GM19324 (cell line): ENCODE measurements at regions not wholly inside any gene's neighbourhood (a gene's known extent, or its start where the extent isn't known, plus 50 kb on each side); places are given as distances from the start of the nearest gene placed in this dataset.
"Not testable (repeated sequence)": the region's sequence is repeated elsewhere in the genome, so short reads cannot be mapped to it uniquely, and the experiment has no call there.

Experiments
- ATAC-seq: cut with Tn5 transposase; IDR thresholded peaks from one replicate; pipeline ENCODE4 v1.9.1; 2021; ENCODE audit warnings: mild to moderate bottlenecking, moderate library complexity; ENCODE audit not compliant: unreplicated experiment, low FRiP score

DNA sequence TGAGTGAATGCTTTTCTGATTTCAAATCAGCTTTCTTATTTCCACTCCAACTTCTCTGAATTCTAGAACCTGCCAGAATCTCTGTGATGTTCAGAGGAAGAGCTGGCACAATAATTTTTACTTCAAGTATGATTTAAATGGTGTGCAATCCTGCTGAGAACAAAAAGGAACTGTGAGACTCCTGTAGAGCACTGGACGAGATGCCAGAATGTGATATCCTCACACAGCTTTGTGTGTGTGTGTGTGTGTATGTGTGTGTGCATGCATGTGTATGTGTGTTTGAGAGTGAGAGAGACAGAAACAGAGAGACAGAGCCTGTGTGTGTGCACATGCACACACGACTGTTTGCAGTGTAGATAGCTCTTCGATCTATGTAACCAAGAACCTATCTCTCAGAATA, 713.6 kb upstream of the ZP4 start:
- ATAC-seq, result no peak

DNA sequence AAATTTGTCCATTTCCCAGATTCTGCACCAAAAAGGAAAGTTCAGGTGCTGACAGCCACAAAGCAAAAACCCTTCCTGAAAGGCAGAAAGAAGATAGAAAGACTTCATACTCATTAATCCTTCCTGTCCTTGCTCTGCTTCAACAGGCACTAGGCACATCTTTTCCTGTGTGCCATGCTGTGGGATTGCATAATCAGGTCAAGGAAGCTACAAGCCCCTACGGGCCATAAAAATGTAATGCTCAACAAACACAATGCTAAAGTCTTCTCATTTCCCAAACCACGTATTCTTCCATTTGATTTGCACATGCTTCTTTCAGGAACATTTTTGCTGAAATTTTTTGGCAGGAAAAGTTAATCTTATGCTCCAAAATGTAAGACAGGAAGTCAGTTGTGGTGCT, 710.9 kb upstream of the ZP4 start:
- not testable (repeated sequence) for ATAC-seq

DNA sequence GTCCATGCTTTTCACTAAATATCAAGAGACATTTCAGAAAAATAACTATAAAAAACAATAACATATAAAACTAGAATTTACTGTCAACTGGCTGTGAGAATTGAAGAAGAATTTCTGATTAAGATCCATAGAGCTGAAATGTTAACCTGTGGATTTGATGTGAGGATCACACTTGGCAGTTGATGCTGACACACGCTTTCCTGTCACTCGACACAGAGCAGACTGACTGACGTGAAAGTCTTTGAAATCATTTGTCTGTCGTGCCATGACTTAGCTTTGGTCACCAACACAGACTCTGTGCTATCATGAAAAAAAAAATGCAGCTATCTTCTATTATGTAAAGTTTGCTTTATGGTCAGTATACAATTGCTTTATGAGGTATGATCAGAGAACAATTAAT, 706.0 kb upstream of the ZP4 start:
- ATAC-seq, result no peak

DNA sequence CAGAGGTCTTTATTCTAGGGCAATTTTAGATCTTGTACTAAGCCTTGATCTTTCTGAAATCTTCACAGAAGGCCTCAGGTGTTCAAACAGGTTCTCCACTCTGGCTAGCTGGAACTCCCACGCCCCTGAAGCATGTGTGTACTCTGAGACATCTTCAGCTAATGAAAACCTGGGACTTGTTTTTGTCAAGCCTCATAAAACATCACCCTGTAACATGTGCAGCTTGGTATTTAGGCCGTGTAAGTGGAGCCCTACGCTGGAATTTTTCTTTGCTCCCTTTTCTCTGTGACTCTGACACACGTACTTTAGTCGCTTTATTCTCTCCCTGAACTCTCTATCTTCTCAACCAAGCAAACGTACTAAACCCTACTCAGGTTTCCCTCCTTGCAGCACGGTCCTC, 701.9 kb upstream of the ZP4 start:
- no peak for ATAC-seq

DNA sequence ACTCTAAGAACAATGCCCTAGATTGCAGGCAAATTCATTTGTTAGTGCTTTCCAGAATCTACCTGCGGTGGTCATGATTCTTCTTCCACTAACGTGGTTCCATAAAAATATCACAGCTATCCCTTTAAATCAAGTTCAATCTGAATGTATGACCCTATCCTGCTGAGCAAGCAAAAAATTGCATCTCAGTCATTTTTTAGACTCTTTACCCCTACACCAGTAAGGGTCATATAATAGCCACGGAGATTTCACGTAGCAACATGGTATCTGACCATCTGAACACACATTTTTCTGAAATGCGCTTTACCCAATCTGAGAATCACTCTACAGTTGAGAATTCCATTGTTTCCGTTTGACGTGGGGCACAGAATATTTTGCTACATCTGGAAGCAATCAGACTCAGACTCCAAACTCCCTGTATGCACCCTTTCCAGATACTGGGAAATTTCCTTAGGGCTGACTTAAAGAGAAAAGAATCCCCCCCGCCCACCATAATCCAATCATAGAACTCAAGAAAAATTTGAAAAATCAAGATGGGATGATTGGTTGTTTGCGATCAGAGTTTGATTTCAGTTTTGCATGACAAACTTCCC, 699.2 kb upstream of the ZP4 start:
- no peak for ATAC-seq

DNA sequence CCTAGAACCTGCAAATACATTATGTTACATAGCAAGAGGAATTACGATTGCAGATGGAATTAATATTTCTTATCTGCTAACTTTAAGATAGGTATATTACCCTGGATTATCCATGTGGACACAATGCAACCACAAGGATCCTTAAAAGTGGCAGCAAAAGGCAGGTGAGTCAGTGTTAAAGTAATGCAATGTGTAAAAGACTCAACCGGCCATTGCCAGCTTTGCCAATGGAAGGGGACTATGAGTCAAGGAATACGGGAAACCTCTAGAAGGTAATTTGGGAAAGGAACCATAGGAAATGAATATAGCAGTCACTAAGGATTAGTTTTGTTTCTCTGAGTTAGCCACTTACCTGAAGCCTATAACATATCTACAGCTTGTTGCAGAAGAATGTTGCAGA, 692.1 kb upstream of the ZP4 start:
- ATAC-seq, result no peak

DNA sequence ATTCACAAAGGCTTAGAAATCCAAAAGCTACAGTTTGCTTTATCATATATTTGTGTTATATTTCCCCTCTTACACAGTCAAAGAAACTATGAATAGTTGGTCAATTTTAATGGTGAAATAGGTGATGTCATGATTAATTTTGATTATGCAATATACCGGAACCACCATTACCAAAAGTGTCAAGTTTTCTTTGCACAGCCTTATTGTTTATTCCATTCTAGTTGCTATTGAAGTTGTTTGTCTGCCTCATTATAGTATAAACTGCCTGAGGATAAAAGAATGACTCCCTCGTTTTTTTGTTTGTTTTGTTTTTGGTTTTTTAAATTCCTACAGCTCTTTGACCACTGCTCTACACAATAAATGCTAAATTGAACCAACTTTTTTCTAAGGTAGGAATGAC, 690.6 kb upstream of the ZP4 start:
- ATAC-seq, result no peak

DNA sequence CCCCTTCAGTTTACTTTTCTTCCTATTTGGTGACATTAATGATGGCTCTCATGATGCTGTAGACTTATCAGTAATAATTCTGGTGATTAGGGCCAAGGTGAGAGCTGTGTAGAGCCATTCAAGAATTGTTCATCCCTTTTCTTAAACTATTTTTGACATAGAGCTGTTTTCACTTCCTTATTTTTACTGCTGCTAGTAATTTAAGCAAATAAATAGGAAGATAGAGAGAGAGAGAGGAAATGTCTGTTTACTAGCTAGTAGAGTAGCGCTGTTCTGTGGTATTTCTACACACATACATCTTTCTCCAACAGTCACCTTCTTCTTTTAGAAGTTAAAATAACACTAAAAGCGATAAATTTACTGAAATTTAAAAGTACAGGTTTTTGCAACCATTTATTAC, 678.0 kb upstream of the ZP4 start:
- no peak for ATAC-seq

DNA sequence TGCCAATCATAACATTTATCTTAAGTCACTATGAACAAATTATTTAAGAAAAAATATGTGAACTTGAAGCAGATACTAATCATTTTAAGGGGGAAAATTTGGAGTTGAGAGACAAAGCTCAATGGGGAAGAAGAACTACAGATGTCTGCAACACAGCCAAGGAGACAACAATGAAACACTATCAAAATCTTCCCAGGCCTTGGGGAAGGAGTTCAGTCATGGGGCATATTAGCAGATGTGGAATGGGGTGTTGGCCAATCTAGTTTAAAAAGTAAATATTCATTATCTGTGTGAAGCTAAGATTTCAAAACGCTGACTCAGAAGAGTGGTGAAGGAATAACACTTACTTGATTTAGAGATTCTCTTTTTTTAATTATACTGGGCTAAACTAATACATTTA, 671.6 kb upstream of the ZP4 start:
- ATAC-seq, result no peak

DNA sequence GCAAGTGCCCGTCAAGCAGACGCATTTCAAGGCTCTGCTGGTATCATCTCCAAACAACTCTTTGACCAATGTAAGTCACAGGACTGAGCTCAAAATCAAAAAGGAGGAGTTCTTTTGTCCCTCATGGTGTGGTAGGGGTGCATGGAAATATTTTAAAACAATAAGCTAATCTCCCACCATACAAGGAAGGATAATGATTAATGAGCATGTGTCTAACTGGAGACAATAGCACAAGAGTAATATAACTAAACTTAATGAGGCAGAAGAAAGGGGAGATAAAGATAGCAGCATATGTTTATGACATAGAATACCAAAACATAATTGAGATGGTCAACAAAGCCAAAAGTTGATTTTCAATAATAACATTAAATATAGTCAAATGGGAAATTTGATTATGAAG, 668.0 kb upstream of the ZP4 start:
- no peak for ATAC-seq

DNA sequence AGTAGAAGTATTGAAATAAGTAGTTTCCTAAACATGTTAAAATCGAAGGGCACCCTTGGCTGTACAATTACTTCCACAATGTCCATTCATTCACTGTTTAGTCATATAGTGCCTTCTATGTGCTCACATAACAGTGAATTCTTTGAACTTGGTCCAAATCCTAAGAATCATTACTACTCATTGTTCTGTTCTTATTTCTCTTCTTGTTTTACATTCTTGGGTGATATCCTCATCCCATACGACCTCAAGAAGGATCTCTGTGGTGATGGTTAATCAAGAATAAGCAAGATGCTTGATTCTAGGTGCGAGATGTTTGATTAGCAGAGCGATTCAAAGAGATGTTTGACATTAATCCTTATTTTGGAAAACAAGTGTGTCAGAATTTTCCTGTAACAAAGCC, 667.4 kb upstream of the ZP4 start:
- no peak for ATAC-seq

DNA sequence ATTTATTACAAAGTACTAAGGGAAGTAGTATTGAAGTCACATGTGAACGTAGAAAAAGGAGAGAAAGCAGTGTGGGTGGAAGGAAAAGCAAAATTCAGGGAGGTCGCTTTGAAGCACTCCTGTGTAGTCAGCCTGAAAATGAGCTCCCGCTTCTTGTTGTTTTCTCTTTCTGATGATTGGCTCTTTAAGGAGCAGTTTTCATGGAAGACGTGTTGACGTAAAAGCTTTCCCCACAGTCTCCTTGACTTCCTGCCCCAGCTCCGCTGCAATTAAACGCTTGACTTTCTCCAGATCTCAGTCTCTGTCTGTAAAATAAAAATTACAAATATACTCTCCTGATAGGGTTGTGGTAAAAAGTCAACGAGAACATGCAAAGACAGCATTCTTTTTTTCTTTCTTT, 661.5 kb upstream of the ZP4 start:
- ATAC-seq, result no peak

DNA sequence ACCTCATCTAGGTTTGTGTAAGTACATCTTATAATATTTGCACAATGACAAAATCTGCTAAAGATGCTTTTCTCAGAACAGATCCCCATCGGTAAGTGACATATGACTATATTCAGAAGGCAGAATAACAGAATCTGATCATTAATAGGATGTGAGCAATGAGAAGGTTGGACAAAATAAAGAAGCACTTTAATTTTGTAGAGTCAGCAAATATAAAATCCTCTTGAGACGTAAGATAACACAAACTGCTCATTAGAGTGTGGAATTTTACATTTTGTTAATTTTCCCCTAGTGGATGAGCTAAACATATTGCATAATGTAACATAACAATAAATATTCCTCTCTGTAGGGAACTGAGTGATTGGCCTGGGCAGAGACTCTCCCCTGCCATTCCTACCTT, 658.4 kb upstream of the ZP4 start:
- no peak for ATAC-seq

DNA sequence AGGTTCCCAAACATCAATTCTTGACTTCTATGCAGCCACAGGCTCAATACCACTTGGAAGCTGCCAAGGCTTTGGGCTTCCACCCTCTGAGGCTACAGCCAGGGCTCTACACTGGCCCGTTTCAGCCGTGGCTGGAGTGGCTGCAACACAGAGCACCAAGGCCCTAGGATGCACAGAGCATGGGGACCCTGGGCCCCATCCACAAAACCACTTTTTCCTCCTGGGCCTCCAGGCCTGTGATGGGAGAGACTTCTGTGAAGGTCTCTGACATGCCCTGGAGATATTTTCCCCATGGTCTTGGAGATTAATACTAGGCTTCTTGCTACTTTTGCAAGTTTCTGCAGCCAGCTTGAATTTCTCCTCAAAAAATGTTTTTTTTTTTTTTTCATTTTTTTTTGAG, 655.4 kb upstream of the ZP4 start:
- ATAC-seq, result no peak

DNA sequence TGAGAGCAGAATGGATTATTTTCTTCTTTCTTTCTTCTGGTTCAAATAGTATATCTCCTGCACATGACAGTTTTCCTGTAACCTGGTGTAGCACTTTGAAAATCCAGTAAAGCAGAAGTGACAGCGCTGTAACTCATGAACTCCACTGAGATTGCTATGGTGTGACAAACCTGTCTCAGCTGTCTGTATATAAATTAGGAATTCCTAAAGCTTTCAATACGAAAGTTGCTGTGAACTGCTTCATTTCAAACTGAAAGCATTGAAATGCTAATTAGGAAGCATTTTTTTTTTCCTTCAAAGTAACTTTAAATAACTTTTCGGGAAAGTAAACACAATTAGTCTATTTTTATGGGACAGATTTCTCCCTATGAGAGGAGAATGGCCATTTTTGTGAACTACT, 646.9 kb upstream of the ZP4 start:
- no peak for ATAC-seq

DNA sequence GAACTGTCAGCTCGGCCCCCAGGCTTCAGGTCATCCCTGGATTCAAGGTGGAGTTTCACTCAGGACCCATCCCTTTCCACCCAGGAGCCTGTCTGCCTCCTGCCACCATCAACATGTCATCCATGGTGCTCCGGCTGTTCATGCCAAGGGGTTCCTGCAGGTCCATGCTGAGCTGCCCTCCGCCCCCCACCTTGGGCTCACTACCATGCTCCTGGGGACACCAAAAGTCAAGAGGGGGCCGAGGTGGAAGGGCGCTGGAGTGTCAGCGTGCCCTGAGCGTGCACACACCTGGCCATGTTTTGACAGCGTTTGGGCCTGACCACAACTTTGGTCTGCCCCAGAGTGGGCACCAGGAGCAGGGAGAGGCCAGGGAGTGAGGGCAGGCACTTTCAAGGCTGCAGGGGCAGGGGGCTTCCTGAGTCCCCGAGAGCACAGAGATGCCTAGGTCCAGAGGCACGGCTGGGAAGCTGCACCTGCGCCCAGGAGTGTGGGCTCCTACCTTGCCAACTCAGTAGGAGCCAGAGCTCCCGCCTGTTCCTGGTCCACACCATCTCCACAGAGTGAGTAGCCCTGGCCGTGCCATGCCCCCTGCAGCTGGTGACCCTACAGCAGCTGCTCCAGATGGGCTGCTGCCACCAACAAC, 639.6 kb upstream of the ZP4 start:
- no peak for ATAC-seq

DNA sequence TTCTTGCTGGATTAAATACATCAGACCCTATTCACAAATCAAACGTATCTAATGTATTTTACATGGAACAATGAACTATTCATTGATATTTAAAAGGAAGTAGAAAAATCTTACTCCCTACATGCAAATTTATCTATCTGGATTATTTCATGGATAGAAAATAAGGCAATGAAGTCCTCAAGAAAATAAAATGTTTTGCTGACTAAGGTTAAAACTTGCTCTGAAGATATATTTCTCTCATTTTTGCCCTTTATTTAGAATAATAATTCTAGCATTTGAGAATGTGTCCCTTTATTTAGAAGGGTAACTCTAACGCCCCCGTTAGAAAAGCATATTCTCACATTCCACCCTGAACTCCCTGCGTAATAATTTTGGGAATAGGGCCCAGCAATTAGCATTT, 627.0 kb upstream of the ZP4 start:
- no peak for ATAC-seq

DNA sequence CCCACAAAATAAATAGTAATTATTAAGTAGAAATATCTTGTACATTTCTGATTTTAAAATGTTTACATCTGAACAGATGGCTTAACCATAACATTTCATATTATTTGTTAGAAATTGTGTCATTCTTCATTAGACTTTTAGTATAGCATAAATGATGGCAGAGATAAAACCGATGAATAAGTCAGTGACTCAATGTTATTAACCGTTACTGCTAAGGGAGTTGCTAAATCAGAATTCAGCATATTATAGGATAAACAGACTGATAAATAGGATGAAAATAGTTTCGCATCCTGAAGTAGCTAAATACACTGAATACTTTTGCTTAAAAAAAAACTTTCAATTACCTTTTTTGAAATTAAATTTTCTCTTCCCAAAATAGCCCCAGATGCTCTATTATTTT, 610.6 kb upstream of the ZP4 start:
- no peak for ATAC-seq

DNA sequence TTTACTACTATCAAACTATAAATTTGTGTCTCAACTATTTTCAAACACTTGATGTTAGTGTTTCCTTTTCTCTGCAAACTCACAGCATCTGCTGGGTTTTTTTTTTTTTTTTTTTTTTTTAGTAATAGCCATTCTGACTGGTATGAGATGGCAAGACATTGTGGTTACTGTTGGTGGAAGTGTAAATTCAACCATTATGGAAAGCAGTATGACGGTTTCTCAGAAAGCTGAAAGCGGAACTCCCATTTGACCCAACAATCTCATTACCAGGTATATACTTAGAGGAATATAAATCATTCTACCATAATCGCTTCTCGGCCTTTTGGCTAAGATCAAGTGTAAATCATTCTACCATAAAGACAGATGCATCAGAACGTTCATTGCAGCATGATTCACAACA, 608.3 kb upstream of the ZP4 start:
- ATAC-seq, result no peak

DNA sequence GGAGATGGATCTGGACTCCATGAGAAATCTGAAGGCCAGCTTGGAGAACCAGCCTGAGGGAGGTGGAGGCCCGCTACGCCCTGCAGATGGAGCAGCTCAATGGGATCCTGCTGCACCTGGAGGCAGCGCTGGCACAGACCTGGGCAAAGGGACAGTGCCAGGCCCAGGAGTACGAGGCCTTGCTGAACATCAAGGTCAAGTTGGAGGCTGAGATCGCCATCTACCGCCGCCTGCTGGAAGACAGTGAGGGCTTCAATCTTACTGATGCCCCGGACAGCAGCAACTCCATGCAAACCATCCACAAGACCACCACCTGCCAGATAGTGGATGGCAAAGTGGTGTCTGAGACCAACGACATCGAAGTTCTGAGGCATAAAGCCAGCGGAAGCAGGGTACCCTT, 601.5 kb upstream of the ZP4 start:
- no peak for ATAC-seq

DNA sequence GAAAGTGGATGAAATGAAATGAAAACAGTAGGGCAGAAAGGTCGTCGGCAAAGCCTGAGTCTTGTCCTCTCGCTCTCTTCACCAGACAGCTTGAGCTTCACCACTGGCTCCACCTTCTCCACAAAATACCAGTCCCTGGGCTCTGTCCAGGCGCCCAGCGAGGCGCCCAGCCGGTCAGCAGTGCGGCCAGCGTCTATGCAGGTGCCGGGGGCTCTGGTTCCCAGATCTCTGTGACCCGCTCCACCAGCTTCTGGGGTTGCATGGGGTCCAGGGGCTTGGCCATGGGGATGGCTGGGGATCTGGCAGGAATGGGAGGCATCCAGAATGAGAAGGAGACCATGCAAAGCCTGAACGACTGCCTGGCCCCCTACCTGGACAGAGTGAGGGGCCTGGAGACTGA, 600.5 kb upstream of the ZP4 start:
- no peak for ATAC-seq

DNA sequence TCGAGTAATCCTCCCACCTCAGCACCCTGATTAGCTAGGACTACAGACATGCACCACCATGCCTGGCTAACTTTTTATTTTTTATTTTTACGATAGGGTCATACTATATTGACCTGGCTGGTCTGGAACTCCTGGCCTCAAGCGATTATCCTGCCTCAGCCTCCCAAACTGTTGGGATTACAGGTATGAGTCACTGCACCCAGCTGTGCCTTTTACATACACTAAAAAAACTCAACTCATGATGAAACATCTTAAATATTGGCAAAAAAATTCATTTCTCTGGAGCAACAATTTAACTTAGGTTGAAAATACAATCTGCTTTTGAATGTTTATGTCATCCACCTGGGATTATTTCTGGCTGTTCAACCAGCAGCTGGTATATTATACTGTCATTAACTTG, 598.3 kb upstream of the ZP4 start:
- no peak for ATAC-seq

DNA sequence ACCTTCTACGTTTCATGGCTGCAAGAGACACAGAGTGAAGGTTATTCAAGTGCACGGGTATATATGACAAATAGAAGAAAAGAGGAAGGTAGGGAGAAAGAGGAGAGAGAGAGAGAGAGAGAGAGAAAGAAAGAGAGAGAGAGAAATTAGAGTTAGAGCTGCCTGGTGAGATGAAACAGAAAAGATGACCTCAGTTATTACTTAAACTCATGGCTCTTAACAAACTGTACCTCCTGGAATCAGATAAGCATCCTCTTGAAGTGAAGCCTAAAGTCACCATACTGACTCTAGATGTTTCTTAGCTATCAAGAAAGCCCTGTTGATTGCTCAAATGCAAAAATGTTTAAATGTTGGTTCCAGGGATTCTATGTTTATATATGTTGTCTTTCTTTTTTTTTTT, 597.7 kb upstream of the ZP4 start:
- ATAC-seq, result no peak
